ENCODE measurements at regions not wholly inside any gene's neighbourhood (a gene's known extent, or its start where the extent isn't known, plus 50 kb on each side); places are given as distances from the start of the nearest gene placed in this dataset.

DNA sequence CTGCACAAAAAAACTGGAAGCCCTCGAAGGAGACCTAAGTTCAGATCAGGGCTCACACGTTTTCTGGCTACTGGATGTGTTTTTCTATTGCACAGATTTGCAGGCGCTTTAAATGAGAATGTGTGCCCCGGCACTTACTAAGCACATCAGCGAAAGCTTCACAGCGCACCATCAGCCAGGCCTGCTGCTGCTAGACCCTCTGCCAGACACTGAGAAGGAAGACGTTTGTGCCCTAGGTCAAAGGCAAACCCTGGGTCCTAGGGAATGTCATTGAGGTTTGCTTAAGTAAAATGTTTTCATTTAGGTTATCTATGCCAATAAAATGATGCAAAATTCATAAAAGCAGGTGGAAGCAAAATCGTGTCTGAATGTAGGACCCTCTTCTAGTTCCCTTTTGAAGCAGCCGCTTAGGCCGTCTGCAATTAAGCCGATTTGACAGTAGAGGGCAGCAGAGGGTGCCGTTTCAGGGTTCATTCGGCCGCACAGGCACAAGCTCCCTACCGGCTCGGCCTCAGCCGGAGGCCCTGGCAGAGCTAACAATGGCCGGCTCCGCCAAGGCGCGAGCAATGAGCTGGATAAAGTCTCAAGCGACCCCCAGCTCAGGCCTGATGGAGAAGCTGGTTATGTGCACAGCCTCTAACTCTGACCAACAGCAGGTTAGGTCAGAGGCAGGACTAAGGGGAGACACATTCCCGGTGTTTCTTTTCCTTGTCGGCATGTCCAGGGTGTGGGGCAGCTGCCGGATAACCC, 107.2 kb upstream of the FOXA2 start (continued):
- TF ChIP-seq CEBPG (CRISPR knock-in tag; IDR thresholded peaks at IDR 0.05) (no peak), CEBPG (tag; conservative IDR thresholded peaks at IDR 0.05 in 1 of 2, IDR thresholded peaks at IDR 0.05 in 1 of 2) (no peak), STAG1 (CRISPR knock-in tag; IDR thresholded peaks at IDR 0.05; ENCODE audit: borderline replicate concordance) (peak; percentile 87; the same call in 1 of the 2 replicates), ARID2 (IDR thresholded peaks at IDR 0.05) (peak; percentile 36; the same call in 1 of the 2 replicates), YY1 (IDR thresholded peaks at IDR 0.05; ENCODE audit: borderline replicate concordance in 1 of 3, control insufficient read depth in 1 of 3, extremely low read depth in 1 of 3, insufficient read depth in 3 of 3, insufficient read length in 1 of 3, insufficient replicate concordance in 2 of 3, low read depth in 1 of 3, low read length in 2 of 3) (peak in 2 of 3 experiments; percentile 37 to 64), ZNF586 (CRISPR knock-in tag; conservative IDR thresholded peaks at IDR 0.05) (no peak), RB1 (IDR thresholded peaks at IDR 0.05; ENCODE audit: low read depth) (peak; percentile 57; the same call in 1 of the 2 replicates), EGR1 (conservative IDR thresholded peaks at IDR 0.05) (no peak), CREM (IDR thresholded peaks at IDR 0.05; ENCODE audit: low read depth) (no peak), MEF2D (tag; conservative IDR thresholded peaks at IDR 0.05; ENCODE audit: low read depth) (no peak), RAD21 (CRISPR knock-in tag; conservative IDR thresholded peaks at IDR 0.05 in 1 of 2, IDR thresholded peaks at IDR 0.05 in 1 of 2) (peak; percentile 86 to 88), ZNF165 (CRISPR knock-in tag; IDR thresholded peaks at IDR 0.05; ENCODE audit: borderline replicate concordance) (no peak)
- TF ChIP-seq, protein P1, sequence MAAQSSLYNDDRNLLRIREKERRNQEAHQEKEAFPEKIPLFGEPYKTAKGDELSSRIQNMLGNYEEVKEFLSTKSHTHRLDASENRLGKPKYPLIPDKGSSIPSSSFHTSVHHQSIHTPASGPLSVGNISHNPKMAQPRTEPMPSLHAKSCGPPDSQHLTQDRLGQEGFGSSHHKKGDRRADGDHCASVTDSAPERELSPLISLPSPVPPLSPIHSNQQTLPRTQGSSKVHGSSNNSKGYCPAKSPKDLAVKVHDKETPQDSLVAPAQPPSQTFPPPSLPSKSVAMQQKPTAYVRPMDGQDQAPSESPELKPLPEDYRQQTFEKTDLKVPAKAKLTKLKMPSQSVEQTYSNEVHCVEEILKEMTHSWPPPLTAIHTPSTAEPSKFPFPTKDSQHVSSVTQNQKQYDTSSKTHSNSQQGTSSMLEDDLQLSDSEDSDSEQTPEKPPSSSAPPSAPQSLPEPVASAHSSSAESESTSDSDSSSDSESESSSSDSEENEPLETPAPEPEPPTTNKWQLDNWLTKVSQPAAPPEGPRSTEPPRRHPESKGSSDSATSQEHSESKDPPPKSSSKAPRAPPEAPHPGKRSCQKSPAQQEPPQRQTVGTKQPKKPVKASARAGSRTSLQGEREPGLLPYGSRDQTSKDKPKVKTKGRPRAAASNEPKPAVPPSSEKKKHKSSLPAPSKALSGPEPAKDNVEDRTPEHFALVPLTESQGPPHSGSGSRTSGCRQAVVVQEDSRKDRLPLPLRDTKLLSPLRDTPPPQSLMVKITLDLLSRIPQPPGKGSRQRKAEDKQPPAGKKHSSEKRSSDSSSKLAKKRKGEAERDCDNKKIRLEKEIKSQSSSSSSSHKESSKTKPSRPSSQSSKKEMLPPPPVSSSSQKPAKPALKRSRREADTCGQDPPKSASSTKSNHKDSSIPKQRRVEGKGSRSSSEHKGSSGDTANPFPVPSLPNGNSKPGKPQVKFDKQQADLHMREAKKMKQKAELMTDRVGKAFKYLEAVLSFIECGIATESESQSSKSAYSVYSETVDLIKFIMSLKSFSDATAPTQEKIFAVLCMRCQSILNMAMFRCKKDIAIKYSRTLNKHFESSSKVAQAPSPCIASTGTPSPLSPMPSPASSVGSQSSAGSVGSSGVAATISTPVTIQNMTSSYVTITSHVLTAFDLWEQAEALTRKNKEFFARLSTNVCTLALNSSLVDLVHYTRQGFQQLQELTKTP (IDR thresholded peaks at IDR 0.05; ENCODE audit: low read depth in 1 of 2, partially characterized antibody in 2 of 2), result no peak
- TF ChIP-seq, protein P2, sequence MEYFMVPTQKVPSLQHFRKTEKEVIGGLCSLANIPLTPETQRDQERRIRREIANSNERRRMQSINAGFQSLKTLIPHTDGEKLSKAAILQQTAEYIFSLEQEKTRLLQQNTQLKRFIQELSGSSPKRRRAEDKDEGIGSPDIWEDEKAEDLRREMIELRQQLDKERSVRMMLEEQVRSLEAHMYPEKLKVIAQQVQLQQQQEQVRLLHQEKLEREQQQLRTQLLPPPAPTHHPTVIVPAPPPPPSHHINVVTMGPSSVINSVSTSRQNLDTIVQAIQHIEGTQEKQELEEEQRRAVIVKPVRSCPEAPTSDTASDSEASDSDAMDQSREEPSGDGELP (CRISPR knock-in tag; IDR thresholded peaks at IDR 0.05; ENCODE audit: borderline replicate concordance), result peak; percentile 38; the same call in 1 of the 2 replicates
- TF ChIP-seq, protein P3, sequence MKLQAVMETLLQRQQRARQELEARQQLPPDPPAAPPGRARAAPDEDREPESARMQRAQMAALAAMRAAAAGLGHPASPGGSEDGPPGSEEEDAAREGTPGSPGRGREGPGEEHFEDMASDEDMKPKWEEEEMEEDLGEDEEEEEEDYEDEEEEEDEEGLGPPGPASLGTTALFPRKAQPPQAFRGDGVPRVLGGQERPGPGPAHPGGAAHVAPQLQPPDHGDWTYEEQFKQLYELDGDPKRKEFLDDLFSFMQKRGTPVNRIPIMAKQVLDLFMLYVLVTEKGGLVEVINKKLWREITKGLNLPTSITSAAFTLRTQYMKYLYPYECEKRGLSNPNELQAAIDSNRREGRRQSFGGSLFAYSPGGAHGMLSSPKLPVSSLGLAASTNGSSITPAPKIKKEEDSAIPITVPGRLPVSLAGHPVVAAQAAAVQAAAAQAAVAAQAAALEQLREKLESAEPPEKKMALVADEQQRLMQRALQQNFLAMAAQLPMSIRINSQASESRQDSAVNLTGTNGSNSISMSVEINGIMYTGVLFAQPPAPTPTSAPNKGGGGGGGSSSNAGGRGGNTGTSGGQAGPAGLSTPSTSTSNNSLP (IDR thresholded peaks at IDR 0.05; ENCODE audit: borderline replicate concordance, low read depth, low read length), result no peak
- TF ChIP-seq, protein P4, sequence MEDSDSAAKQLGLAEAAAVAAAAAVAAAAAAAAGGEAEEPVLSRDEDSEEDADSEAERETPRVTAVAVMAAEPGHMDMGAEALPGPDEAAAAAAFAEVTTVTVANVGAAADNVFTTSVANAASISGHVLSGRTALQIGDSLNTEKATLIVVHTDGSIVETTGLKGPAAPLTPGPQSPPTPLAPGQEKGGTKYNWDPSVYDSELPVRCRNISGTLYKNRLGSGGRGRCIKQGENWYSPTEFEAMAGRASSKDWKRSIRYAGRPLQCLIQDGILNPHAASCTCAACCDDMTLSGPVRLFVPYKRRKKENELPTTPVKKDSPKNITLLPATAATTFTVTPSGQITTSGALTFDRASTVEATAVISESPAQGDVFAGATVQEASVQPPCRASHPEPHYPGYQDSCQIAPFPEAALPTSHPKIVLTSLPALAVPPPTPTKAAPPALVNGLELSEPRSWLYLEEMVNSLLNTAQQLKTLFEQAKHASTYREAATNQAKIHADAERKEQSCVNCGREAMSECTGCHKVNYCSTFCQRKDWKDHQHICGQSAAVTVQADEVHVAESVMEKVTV (CRISPR knock-in tag; IDR thresholded peaks at IDR 0.05), result peak; percentile 75; the same call in 1 of the 2 replicates
- TF ChIP-seq, protein P5, sequence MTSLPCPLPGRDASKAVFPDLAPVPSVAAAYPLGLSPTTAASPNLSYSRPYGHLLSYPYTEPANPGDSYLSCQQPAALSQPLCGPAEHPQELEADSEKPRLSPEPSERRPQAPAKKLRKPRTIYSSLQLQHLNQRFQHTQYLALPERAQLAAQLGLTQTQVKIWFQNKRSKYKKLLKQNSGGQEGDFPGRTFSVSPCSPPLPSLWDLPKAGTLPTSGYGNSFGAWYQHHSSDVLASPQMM (CRISPR knock-in tag; IDR thresholded peaks at IDR 0.05), result no peak

Measured in K562 (cell line).